Endodermal cell (in vitro differentiated cells): ENCODE measurements at regions not wholly inside any gene's neighbourhood (a gene's known extent, or its start where the extent isn't known, plus 50 kb on each side); places are given as distances from the start of the nearest gene placed in this dataset.

Experiments used
- DNase-seq: peaks from one replicate; pipeline ENCODE4 v3.0.0-alpha.2; 2017
- H3K27ac ChIP-seq: 2 replicates; pipeline ENCODE4 v1.5.1; 2013; ENCODE audit warnings: mild to moderate bottlenecking, low read depth, low read length, moderate library complexity
- H3K27me3 ChIP-seq: 2 replicates; pipeline ENCODE4 v1.6.1; 2013; ENCODE audit warnings: mild to moderate bottlenecking, low read length, moderate library complexity; ENCODE audit not compliant: insufficient read depth, control insufficient read depth, poor library complexity, severe bottlenecking
- H3K36me3 ChIP-seq: 2 replicates; pipeline ENCODE4 v1.7.0; 2013; ENCODE audit warnings: mild to moderate bottlenecking, low read length, moderate library complexity; ENCODE audit not compliant: control insufficient read depth, insufficient read depth
- H3K4me1 ChIP-seq: one replicate; pipeline ENCODE4 v1.7.0; 2013; ENCODE audit warnings: low read length; ENCODE audit not compliant: control insufficient read depth, insufficient read depth
- H3K4me3 ChIP-seq: 2 replicates; pipeline ENCODE4 v1.5.1; 2013; ENCODE audit warnings: mild to moderate bottlenecking, low read length, moderate library complexity
- H3K9ac ChIP-seq: 2 replicates; pipeline ENCODE4 v1.6.1; 2013; ENCODE audit warnings: mild to moderate bottlenecking, low read length, moderate library complexity; ENCODE audit not compliant: poor library complexity, severe bottlenecking; ENCODE audit errors: extremely low read depth
- H3K9me3 ChIP-seq: 2 replicates; pipeline ENCODE4 v1.6.1; 2013; ENCODE audit warnings: mild to moderate bottlenecking, low read length, moderate library complexity; ENCODE audit not compliant: control insufficient read depth
- H3K27ac Mint-ChIP-seq: 2 replicates; pipeline ENCODE4 v1.8.0; 2020; ENCODE audit warnings: mixed read lengths
- H3K27me3 Mint-ChIP-seq: 2 replicates; pipeline ENCODE4 v1.8.0; 2021; ENCODE audit warnings: mild to moderate bottlenecking, mixed read lengths; ENCODE audit not compliant: insufficient read depth
- H3K36me3 Mint-ChIP-seq: 2 replicates; pipeline ENCODE4 v1.8.0; 2020; ENCODE audit warnings: low read depth, mixed read lengths
- H3K4me1 Mint-ChIP-seq: 2 replicates; pipeline ENCODE4 v1.8.0; 2020; ENCODE audit warnings: mixed read lengths
- H3K4me3 Mint-ChIP-seq: 2 replicates; pipeline ENCODE4 v1.8.0; 2020; ENCODE audit warnings: mild to moderate bottlenecking, moderate library complexity, mixed read lengths
- H3K9me3 Mint-ChIP-seq: 2 replicates; pipeline ENCODE4 v1.8.0; 2020; ENCODE audit warnings: mild to moderate bottlenecking, mixed read lengths
- CTCF ChIP-seq: fragments of 200-600 bp; sonication (generic); conservative IDR thresholded peaks from 2 replicates; pipeline ENCODE4 v1.5.0; 2021; ENCODE audit warnings: antibody characterized with exemption, mild to moderate bottlenecking
- WGBS, 2 experiments: methylation state at CpG; one replicate each; pipeline versions ENCODE4 v1.1.5 to v1.1.7; 2013; ENCODE audit warnings: missing lambda C conversion rate in 2 of 2, mixed read lengths in 1 of 2; ENCODE audit not compliant: insufficient coverage in 1 of 2, insufficient read length in 1 of 2; 5-methylcytosine and 5-hydroxymethylcytosine counted together

DNA sequence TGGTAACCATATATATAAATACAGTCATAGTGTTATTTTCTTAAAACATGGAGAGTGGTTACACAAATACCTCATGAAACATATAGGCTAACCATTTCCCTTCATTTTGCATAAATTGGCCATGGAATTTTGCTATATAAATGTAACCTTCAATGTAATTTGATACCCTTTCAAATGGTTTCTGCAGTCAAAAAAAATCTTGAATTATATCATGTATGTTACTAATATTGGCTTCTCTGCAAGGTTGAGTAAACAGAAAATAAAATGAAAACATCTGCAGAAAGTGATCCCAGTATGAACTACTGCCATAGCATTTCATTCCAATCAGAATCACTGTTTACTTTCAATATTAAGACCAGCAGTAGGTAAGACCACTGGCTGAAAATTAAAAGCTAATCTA lies 1165.9 kb upstream of the TENM3 start:
- H3K36me3 ChIP-seq = no peaks in the 10 kb centered on the region
- H3K27me3 Mint-ChIP-seq = no peaks in the 10 kb centered on the region
- H3K4me1 Mint-ChIP-seq = no peaks in the 10 kb centered on the region
- no peaks in the 10 kb centered on the region for H3K27me3 ChIP-seq
- H3K27ac Mint-ChIP-seq = no peak overlapping the region
- no peak overlapping the region for H3K9ac ChIP-seq
- no peaks in the 10 kb centered on the region for H3K36me3 Mint-ChIP-seq
- TF ChIP-seq CTCF = no peak
- H3K9me3 Mint-ChIP-seq = peaks cover 5% of the 10 kb centered on the region
- DNase-seq = no peak
- no peaks in the 10 kb centered on the region for H3K9me3 ChIP-seq
- no peak overlapping the region for H3K4me3 ChIP-seq
- no peak overlapping the region for H3K4me3 Mint-ChIP-seq
- H3K27ac ChIP-seq = no peak overlapping the region
- H3K4me1 ChIP-seq = no peaks in the 10 kb centered on the region

- Histone ChIP-seq H3K4me3 (no peak overlapping the region), H3K9me3 (no peaks in the 10 kb centered on the region), H3K4me1 (no peaks in the 10 kb centered on the region), H3K9ac (no peak overlapping the region), H3K27me3 (no peaks in the 10 kb centered on the region), H3K27ac (no peak overlapping the region), H3K36me3 (no peaks in the 10 kb centered on the region)
- no peak overlapping the region for H3K27ac Mint-ChIP-seq
- no peaks in the 10 kb centered on the region for H3K36me3 Mint-ChIP-seq
- DNase-seq = no peak
- no peaks in the 10 kb centered on the region for H3K4me1 Mint-ChIP-seq
- 84 to 100% methylated on average over 1 of the region's 1 CpG for WGBS, 2 experiments
- TF ChIP-seq CTCF = no peak
- no peak overlapping the region for H3K4me3 Mint-ChIP-seq
- H3K27me3 Mint-ChIP-seq = no peaks in the 10 kb centered on the region
- H3K9me3 Mint-ChIP-seq = peaks cover 5% of the 10 kb centered on the region
Measured at GRCh38 chr4:181078196-181078595, 1165.0 kb upstream of the TENM3 start.

GRCh38 chr4:181083757-181084361 lies 1159.3 kb upstream of the TENM3 start:
- Histone ChIP-seq H3K4me1 (no peaks in the 10 kb centered on the region), H3K9me3 (no peaks in the 10 kb centered on the region), H3K27me3 (no peaks in the 10 kb centered on the region), H3K27ac (no peak overlapping the region), H3K9ac (no peak overlapping the region), H3K36me3 (no peaks in the 10 kb centered on the region), H3K4me3 (no peak overlapping the region)
- H3K4me3 Mint-ChIP-seq = no peak overlapping the region
- H3K4me1 Mint-ChIP-seq = no peaks in the 10 kb centered on the region
- no peak for TF ChIP-seq CTCF
- no peak for DNase-seq
- H3K27ac Mint-ChIP-seq = no peak overlapping the region
- no peaks in the 10 kb centered on the region for H3K36me3 Mint-ChIP-seq
- WGBS, 2 experiments = 92 to 100% methylated on average over 1 to 6 of the region's 6 CpGs
- no peaks in the 10 kb centered on the region for H3K27me3 Mint-ChIP-seq
- no peaks in the 10 kb centered on the region for H3K9me3 Mint-ChIP-seq
